Loucy (cell line): ENCODE measurements at regions not wholly inside any gene's neighbourhood (a gene's known extent, or its start where the extent isn't known, plus 50 kb on each side); places are given as distances from the start of the nearest gene placed in this dataset.

Experiments
- H2AFZ ChIP-seq: fragments of 200-600 bp; sonication (generic); 2 replicates; pipeline ENCODE4 v1.6.0; 2016; ENCODE audit warnings: antibody characterized with exemption, mild to moderate bottlenecking, low read length, moderate library complexity
- H3F3A ChIP-seq: fragments of 200-600 bp; 2 replicates; pipeline ENCODE4 v1.6.0; 2016; ENCODE audit warnings: antibody characterized with exemption, low read depth, mild to moderate bottlenecking
- H3K27me3 ChIP-seq: fragments of 200-600 bp; sonication (generic); 2 replicates; pipeline ENCODE4 v1.6.1; 2014; ENCODE audit warnings: low read length, mild to moderate bottlenecking; ENCODE audit not compliant: insufficient read depth, poor library complexity, severe bottlenecking
- H3K36me3 ChIP-seq: fragments of 200-600 bp; sonication (generic); 2 replicates; pipeline ENCODE4 v1.6.1; 2016; ENCODE audit warnings: low read length; ENCODE audit not compliant: insufficient read depth
- H3K4me1 ChIP-seq: fragments of 200-600 bp; sonication (generic); 2 replicates; pipeline ENCODE4 v1.5.1; 2014; ENCODE audit warnings: low read length, mild to moderate bottlenecking; ENCODE audit not compliant: insufficient read depth, poor library complexity, severe bottlenecking
- H3K4me2 ChIP-seq: fragments of 200-600 bp; sonication (generic); 2 replicates; pipeline ENCODE4 v1.6.0; 2014; ENCODE audit warnings: antibody characterized with exemption, low read length, low read depth, mild to moderate bottlenecking; ENCODE audit not compliant: poor library complexity, severe bottlenecking
- H3K4me3 ChIP-seq: fragments of 200-600 bp; sonication (generic); 2 replicates; pipeline ENCODE4 v1.5.1; 2014; ENCODE audit warnings: low read length, mild to moderate bottlenecking, mixed read lengths; ENCODE audit not compliant: poor library complexity, severe bottlenecking
- H3K79me2 ChIP-seq: fragments of 200-600 bp; sonication (generic); 2 replicates; pipeline ENCODE4 v1.6.1; 2014; ENCODE audit warnings: low read length; ENCODE audit not compliant: insufficient read depth
- H3K9ac ChIP-seq: fragments of 200-600 bp; sonication (generic); 2 replicates; pipeline ENCODE4 v1.6.0; 2014; ENCODE audit warnings: mild to moderate bottlenecking, low read depth, low read length, moderate library complexity; ENCODE audit not compliant: poor library complexity, severe bottlenecking
- H3K9me2 ChIP-seq: fragments of 200-600 bp; sonication (generic); replicated peaks from 2 replicates; pipeline ENCODE4 v1.6.1; 2016; ENCODE audit warnings: low read depth, low read length, mixed read lengths
- H3K9me3 ChIP-seq: fragments of 200-600 bp; sonication (generic); 2 replicates; pipeline ENCODE4 v1.6.1; 2014; ENCODE audit warnings: mild to moderate bottlenecking, antibody characterized with exemption, low read length, low read depth; ENCODE audit not compliant: insufficient read depth
- H4K20me1 ChIP-seq: fragments of 200-600 bp; sonication (generic); 2 replicates; pipeline ENCODE4 v1.6.0; 2014; ENCODE audit warnings: antibody characterized with exemption, low read length, mild to moderate bottlenecking; ENCODE audit not compliant: insufficient read depth, poor library complexity, severe bottlenecking
- CTCF ChIP-seq: fragments of 200-600 bp; sonication (generic); conservative IDR thresholded peaks from 2 replicates; pipeline ENCODE4 v1.5.1; 2014; ENCODE audit warnings: mild to moderate bottlenecking, antibody characterized with exemption, low read length
- EZH2phosphoT487 ChIP-seq: fragments of 200-600 bp; IDR thresholded peaks from 2 replicates; pipeline ENCODE4 v1.6.1; 2018; ENCODE audit warnings: antibody characterized with exemption, mild to moderate bottlenecking, moderate library complexity, borderline replicate concordance

- no peaks in the 10 kb centered on the region for H3K79me2 ChIP-seq
- H3K4me3 ChIP-seq: no peak overlapping the region
- H3K27me3 ChIP-seq: no peaks in the 10 kb centered on the region
- H4K20me1 ChIP-seq: no peaks in the 10 kb centered on the region
- no peaks in the 10 kb centered on the region for H3K9me2 ChIP-seq
- no peaks in the 10 kb centered on the region for H3F3A ChIP-seq
- no peak overlapping the region for H3K9ac ChIP-seq
- no peaks in the 10 kb centered on the region for H3K4me1 ChIP-seq
- H3K9me3 ChIP-seq: no peaks in the 10 kb centered on the region
- H3K36me3 ChIP-seq: no peaks in the 10 kb centered on the region
- TF ChIP-seq CTCF (no peak), EZH2phosphoT487 (no peak)
- no peak overlapping the region for H3K4me2 ChIP-seq
- no peak overlapping the region for H2AFZ ChIP-seq
Observed at GRCh38 chr18:2340335-2340734, 231.0 kb downstream of the METTL4 start.

- no peaks in the 10 kb centered on the region for H4K20me1 ChIP-seq
- H3K27me3 ChIP-seq: no peaks in the 10 kb centered on the region
- H3K9me3 ChIP-seq: no peaks in the 10 kb centered on the region
- no peak overlapping the region for H3K9ac ChIP-seq
- H3K9me2 ChIP-seq: no peaks in the 10 kb centered on the region
- H3K36me3 ChIP-seq: no peaks in the 10 kb centered on the region
- no peaks in the 10 kb centered on the region for H3K79me2 ChIP-seq
- no peak overlapping the region for H3K4me3 ChIP-seq
- H3K4me1 ChIP-seq: no peaks in the 10 kb centered on the region
- TF ChIP-seq EZH2phosphoT487 (no peak), CTCF (no peak)
- no peak overlapping the region for H3K4me2 ChIP-seq
- no peak overlapping the region for H2AFZ ChIP-seq
- no peaks in the 10 kb centered on the region for H3F3A ChIP-seq
Observed at GRCh38 chr18:2348003-2348402, 223.3 kb downstream of the METTL4 start.

- no peaks in the 10 kb centered on the region for H3K27me3 ChIP-seq
- no peak for TF ChIP-seq CTCF
- TF ChIP-seq EZH2phosphoT487: no peak
- H3K9me3 ChIP-seq: no peaks in the 10 kb centered on the region
- H3K4me1 ChIP-seq: no peaks in the 10 kb centered on the region
- H3K9ac ChIP-seq: no peak overlapping the region
- no peaks in the 10 kb centered on the region for H3K79me2 ChIP-seq
- no peaks in the 10 kb centered on the region for H3K36me3 ChIP-seq
- no peak overlapping the region for H3K4me3 ChIP-seq
- no peak overlapping the region for H3K4me2 ChIP-seq
- no peak overlapping the region for H2AFZ ChIP-seq
- H3F3A ChIP-seq: no peaks in the 10 kb centered on the region
- H4K20me1 ChIP-seq: no peaks in the 10 kb centered on the region
- H3K9me2 ChIP-seq: no peaks in the 10 kb centered on the region
Observed at GRCh38 chr18:2351126-2351850, 220.0 kb downstream of the METTL4 start.
